ENCODE measurements at regions not wholly inside any gene's neighbourhood (a gene's known extent, or its start where the extent isn't known, plus 50 kb on each side); places are given as distances from the start of the nearest gene placed in this dataset.
"Not testable (repeated sequence)": the region's sequence is repeated elsewhere in the genome, so short reads cannot be mapped to it uniquely, and the experiment has no call there.

- 71 to 77% methylated on average over 3 of the region's 3 CpGs for WGBS, 2 donors
- Histone ChIP-seq H3K4me3 (ENCODE audit: low read length in 2 of 2) (no peak overlapping the region), H3K36me3 (ENCODE audit: control insufficient read depth in 1 of 2, insufficient read depth in 2 of 2, low read length in 1 of 2) (no peaks in the 10 kb centered on the region), H3K4me1 (ENCODE audit: control insufficient read depth in 1 of 2, insufficient read depth in 2 of 2, low read length in 2 of 2) (no peaks in the 10 kb centered on the region), H3K9me3 (ENCODE audit: control insufficient read depth, low read length) (no peaks in the 10 kb centered on the region), H3K27me3 (ENCODE audit: control insufficient read depth in 1 of 2, insufficient read depth in 2 of 2, low read length in 1 of 2) (no peaks in the 10 kb centered on the region), H3K27ac (ENCODE audit: low read depth in 1 of 2, low read length in 2 of 2) (no peak overlapping the region)
- peak; percentile 63 for ATAC-seq (ENCODE audit: low FRiP score)
- intact Hi-C loops (cut with DNase I), result no loop called here
- no peak for DNase-seq
Measured at GRCh38 chr14:53619691-53620231, 336.9 kb downstream of the BMP4 start.

DNA sequence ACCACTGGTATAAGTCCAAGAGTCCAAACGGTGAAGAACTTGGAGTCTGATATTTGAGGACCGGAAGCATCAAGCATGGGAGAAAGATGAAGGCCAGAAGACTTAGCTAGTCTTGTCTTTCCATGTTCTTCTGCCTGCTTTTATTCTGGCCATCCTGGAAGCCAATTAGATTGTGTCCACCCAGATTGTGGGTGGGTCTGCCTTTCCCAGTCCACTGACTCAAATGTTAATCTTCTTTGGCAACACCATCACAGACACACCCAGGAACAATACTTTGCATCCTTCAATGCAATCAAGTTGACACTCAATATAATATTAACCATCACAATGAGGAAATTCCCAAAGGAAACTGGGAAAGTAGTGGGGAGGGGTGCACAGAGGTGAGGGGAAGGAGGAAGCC, 340.1 kb downstream of the BMP4 start:
- H3K36me3 ChIP-seq (ENCODE audit: control insufficient read depth in 1 of 2, insufficient read depth in 2 of 2, low read length in 1 of 2); intact Hi-C loops (cut with DNase I); H3K9me3 ChIP-seq (ENCODE audit: control insufficient read depth, low read length); ATAC-seq (ENCODE audit: low FRiP score); H3K27me3 ChIP-seq (ENCODE audit: control insufficient read depth in 1 of 2, insufficient read depth in 2 of 2, low read length in 1 of 2); H3K27ac ChIP-seq (ENCODE audit: low read depth in 1 of 2, low read length in 2 of 2); H3K4me1 ChIP-seq (ENCODE audit: control insufficient read depth in 1 of 2, insufficient read depth in 2 of 2, low read length in 2 of 2); H3K4me3 ChIP-seq (ENCODE audit: low read length in 2 of 2); DNase-seq: not testable (repeated sequence)
- 80 to 85% methylated on average over 2 of the region's 2 CpGs for WGBS, 2 donors

DNA sequence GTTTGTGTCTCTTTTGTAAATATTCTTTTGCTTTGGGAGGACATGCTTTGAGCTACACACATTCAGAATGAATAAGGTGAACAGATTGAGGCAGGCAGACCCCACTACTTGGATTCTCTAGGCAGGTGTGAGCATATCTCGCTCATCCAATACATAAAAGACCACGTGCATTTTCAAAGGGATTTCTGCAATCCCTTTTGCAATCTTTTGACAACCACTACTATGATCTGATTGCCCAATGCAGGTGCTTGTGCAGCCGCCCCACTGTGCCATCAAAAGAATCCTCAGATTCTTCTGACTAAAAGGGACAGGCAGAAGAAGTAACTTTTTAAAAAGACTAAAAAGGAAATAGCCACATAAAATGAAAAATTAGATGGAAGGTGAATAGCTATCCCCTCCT, 341.4 kb downstream of the BMP4 start:
- Histone ChIP-seq H3K9me3 (ENCODE audit: control insufficient read depth, low read length) (no peaks in the 10 kb centered on the region), H3K27ac (ENCODE audit: low read depth in 1 of 2, low read length in 2 of 2) (no peak overlapping the region), H3K27me3 (ENCODE audit: control insufficient read depth in 1 of 2, insufficient read depth in 2 of 2, low read length in 1 of 2) (no peaks in the 10 kb centered on the region), H3K36me3 (ENCODE audit: control insufficient read depth in 1 of 2, insufficient read depth in 2 of 2, low read length in 1 of 2) (no peaks in the 10 kb centered on the region), H3K4me3 (ENCODE audit: low read length in 2 of 2) (no peak overlapping the region), H3K4me1 (ENCODE audit: control insufficient read depth in 1 of 2, insufficient read depth in 2 of 2, low read length in 2 of 2) (no peaks in the 10 kb centered on the region)
- DNase-seq (no peak), ATAC-seq (ENCODE audit: low FRiP score) (no peak)
- intact Hi-C loops (cut with DNase I), result no loop called here
- WGBS, 2 donors, result 86% methylated on average over 3 of the region's 3 CpGs

- Histone ChIP-seq H3K27me3 (ENCODE audit: control insufficient read depth in 1 of 2, insufficient read depth in 2 of 2, low read length in 1 of 2) (no peaks in the 10 kb centered on the region), H3K4me3 (ENCODE audit: low read length in 2 of 2) (no peak overlapping the region), H3K27ac (ENCODE audit: low read depth in 1 of 2, low read length in 2 of 2) (no peak overlapping the region), H3K4me1 (ENCODE audit: control insufficient read depth in 1 of 2, insufficient read depth in 2 of 2, low read length in 2 of 2) (no peaks in the 10 kb centered on the region), H3K36me3 (ENCODE audit: control insufficient read depth in 1 of 2, insufficient read depth in 2 of 2, low read length in 1 of 2) (no peaks in the 10 kb centered on the region), H3K9me3 (ENCODE audit: control insufficient read depth, low read length) (peaks cover 2% of the 10 kb centered on the region)
- DNase-seq (no peak), ATAC-seq (ENCODE audit: low FRiP score) (no peak)
- intact Hi-C loops (cut with DNase I), result no loop called here
- WGBS, 2 donors, result 69 to 74% methylated on average over 12 of the region's 12 CpGs
Measured at GRCh38 chr14:53613404-53614253, 343.0 kb downstream of the BMP4 start.

GRCh38 chr14:53610947-53611346, 345.7 kb downstream of the BMP4 start:
- Histone ChIP-seq H3K27ac (ENCODE audit: low read depth in 1 of 2, low read length in 2 of 2) (no peak overlapping the region), H3K9me3 (ENCODE audit: control insufficient read depth, low read length) (peaks cover 2% of the 10 kb centered on the region), H3K27me3 (ENCODE audit: control insufficient read depth in 1 of 2, insufficient read depth in 2 of 2, low read length in 1 of 2) (no peaks in the 10 kb centered on the region), H3K36me3 (ENCODE audit: control insufficient read depth in 1 of 2, insufficient read depth in 2 of 2, low read length in 1 of 2) (no peaks in the 10 kb centered on the region), H3K4me3 (ENCODE audit: low read length in 2 of 2) (no peak overlapping the region), H3K4me1 (ENCODE audit: control insufficient read depth in 1 of 2, insufficient read depth in 2 of 2, low read length in 2 of 2) (no peaks in the 10 kb centered on the region)
- DNase-seq (no peak), ATAC-seq (ENCODE audit: low FRiP score) (no peak)
- intact Hi-C loops (cut with DNase I), result no loop called here

DNA sequence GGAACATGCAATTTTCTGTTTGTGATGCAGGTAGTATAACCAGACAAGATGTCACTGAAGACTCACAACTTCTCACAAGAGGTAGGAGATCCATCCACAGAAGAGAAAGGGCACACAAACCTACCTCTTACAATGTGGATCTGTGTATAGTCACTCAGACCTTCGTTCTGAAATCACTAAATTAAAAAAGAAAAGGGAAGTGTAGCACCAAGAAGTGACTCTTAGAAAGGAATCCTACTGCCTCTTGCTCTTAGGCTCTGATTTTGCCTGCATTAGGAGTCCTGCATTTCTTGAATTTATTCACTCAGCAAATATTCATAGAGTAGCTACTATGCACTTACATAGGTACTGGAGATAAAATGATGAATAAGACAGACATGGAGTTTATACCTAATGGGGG, 347.6 kb downstream of the BMP4 start:
- Histone ChIP-seq H3K27ac (ENCODE audit: low read depth in 1 of 2, low read length in 2 of 2) (no peak overlapping the region), H3K27me3 (ENCODE audit: control insufficient read depth in 1 of 2, insufficient read depth in 2 of 2, low read length in 1 of 2) (no peaks in the 10 kb centered on the region), H3K4me3 (ENCODE audit: low read length in 2 of 2) (no peak overlapping the region), H3K36me3 (ENCODE audit: control insufficient read depth in 1 of 2, insufficient read depth in 2 of 2, low read length in 1 of 2) (no peaks in the 10 kb centered on the region), H3K4me1 (ENCODE audit: control insufficient read depth in 1 of 2, insufficient read depth in 2 of 2, low read length in 2 of 2) (no peaks in the 10 kb centered on the region), H3K9me3 (ENCODE audit: control insufficient read depth, low read length) (peaks cover 2% of the 10 kb centered on the region)
- no peak for DNase-seq
- intact Hi-C loops (cut with DNase I), result no loop called here
- 82 to 83% methylated on average over 1 of the region's 1 CpG for WGBS, 2 donors
- ATAC-seq (ENCODE audit: low FRiP score), result no peak

DNA sequence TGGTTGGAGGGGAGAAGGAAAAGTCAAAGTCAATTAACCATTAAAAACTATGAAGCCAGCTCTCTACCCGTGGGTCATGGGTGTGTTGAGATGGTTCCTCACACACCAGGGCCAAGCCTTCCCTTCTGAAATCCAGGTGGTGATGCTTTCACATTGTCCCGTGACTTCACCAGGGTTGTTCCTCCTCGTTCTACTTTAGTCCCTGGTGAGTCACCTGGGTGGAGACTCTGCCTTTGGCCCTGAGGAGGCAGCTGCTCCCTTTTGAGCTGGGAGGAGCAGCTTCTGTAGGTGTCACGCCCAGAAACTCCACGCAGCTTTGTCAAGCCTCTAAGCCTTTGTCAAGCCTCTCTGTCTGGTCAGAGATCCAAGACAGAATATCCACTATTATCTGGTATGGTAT, 348.3 kb downstream of the BMP4 start:
- WGBS, 2 donors, result 73 to 84% methylated on average over 5 of the region's 5 CpGs
- Histone ChIP-seq H3K9me3 (ENCODE audit: control insufficient read depth, low read length) (peaks cover 2% of the 10 kb centered on the region), H3K36me3 (ENCODE audit: control insufficient read depth in 1 of 2, insufficient read depth in 2 of 2, low read length in 1 of 2) (no peaks in the 10 kb centered on the region), H3K4me3 (ENCODE audit: low read length in 2 of 2) (no peak overlapping the region), H3K27ac (ENCODE audit: low read depth in 1 of 2, low read length in 2 of 2) (no peak overlapping the region), H3K4me1 (ENCODE audit: control insufficient read depth in 1 of 2, insufficient read depth in 2 of 2, low read length in 2 of 2) (no peaks in the 10 kb centered on the region), H3K27me3 (ENCODE audit: control insufficient read depth in 1 of 2, insufficient read depth in 2 of 2, low read length in 1 of 2) (no peaks in the 10 kb centered on the region)
- DNase-seq (no peak), ATAC-seq (ENCODE audit: low FRiP score) (no peak)
- intact Hi-C loops (cut with DNase I), result no loop called here

DNA sequence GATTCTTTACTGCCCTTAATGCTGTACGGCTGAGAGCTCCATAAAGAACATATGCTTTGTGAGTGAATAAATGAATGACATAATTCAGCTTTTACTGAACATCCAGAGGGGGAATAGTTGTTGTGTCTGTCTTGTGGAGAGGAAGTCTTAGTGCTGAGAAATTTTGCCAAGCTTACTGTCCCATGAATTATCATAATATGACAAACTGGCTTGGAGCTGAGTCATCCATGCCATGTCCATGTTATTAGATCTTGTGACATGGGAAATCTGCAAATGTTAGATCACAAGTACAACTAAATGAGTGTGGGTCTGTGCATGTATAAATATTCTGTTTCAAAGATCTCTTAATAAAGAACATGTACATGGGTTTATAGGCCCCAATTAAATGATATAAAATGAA, 350.4 kb downstream of the BMP4 start:
- no peak overlapping the region for H3K27ac ChIP-seq (ENCODE audit: low read depth in 1 of 2, low read length in 2 of 2)
- no peak for ATAC-seq (ENCODE audit: low FRiP score)
- no peaks in the 10 kb centered on the region for H3K4me1 ChIP-seq (ENCODE audit: control insufficient read depth in 1 of 2, insufficient read depth in 2 of 2, low read length in 2 of 2)
- intact Hi-C loops (cut with DNase I), result no loop called here
- peaks cover 2% of the 10 kb centered on the region for H3K9me3 ChIP-seq (ENCODE audit: control insufficient read depth, low read length)
- WGBS, 2 donors, result 73 to 81% methylated on average over 1 of the region's 1 CpG
- DNase-seq, result no peak
- H3K27me3 ChIP-seq (ENCODE audit: control insufficient read depth in 1 of 2, insufficient read depth in 2 of 2, low read length in 1 of 2), result no peaks in the 10 kb centered on the region
- H3K4me3 ChIP-seq (ENCODE audit: low read length in 2 of 2), result no peak overlapping the region
- no peaks in the 10 kb centered on the region for H3K36me3 ChIP-seq (ENCODE audit: control insufficient read depth in 1 of 2, insufficient read depth in 2 of 2, low read length in 1 of 2)

GRCh38 chr14:53605562-53605961, 351.1 kb downstream of the BMP4 start:
- ATAC-seq (ENCODE audit: low FRiP score), result no peak
- intact Hi-C loops (cut with DNase I), result no loop called here
- DNase-seq, result no peak
- Histone ChIP-seq H3K27ac (ENCODE audit: low read depth in 1 of 2, low read length in 2 of 2) (no peak overlapping the region), H3K4me3 (ENCODE audit: low read length in 2 of 2) (no peak overlapping the region), H3K27me3 (ENCODE audit: control insufficient read depth in 1 of 2, insufficient read depth in 2 of 2, low read length in 1 of 2) (no peaks in the 10 kb centered on the region), H3K4me1 (ENCODE audit: control insufficient read depth in 1 of 2, insufficient read depth in 2 of 2, low read length in 2 of 2) (no peaks in the 10 kb centered on the region), H3K9me3 (ENCODE audit: control insufficient read depth, low read length) (peaks cover 2% of the 10 kb centered on the region), H3K36me3 (ENCODE audit: control insufficient read depth in 1 of 2, insufficient read depth in 2 of 2, low read length in 1 of 2) (no peaks in the 10 kb centered on the region)

Data from aorta (tissue), 5 donors.